Astrocyte of the cerebellum (primary cell): ENCODE measurements at regions not wholly inside any gene's neighbourhood (a gene's known extent, or its start where the extent isn't known, plus 50 kb on each side); places are given as distances from the start of the nearest gene placed in this dataset.

Source experiments
- DNase-seq: peaks from one replicate; pipeline ENCODE4 v3.0.0-alpha.2; 2011; ENCODE audit warnings: low read depth
- H3K4me3 ChIP-seq: 2 replicates; pipeline ENCODE4 v1.5.1; 2011; ENCODE audit warnings: mild to moderate bottlenecking, low read depth, low read length, moderate library complexity
- in situ Hi-C: cut with HindIII; loops from 2 replicates; pipeline ENCODE4 v1.10.0; 2017; ENCODE audit warnings: low sequenced_read_pairs
- TF ChIP-seq, protein P1 (sequence below): IDR thresholded peaks from 2 replicates; pipeline ENCODE4 v1.5.1; 2012; ENCODE audit warnings: low read length, low read depth, moderate library complexity, mild to moderate bottlenecking; ENCODE audit errors: missing control alignments

- TF ChIP-seq, protein P1, sequence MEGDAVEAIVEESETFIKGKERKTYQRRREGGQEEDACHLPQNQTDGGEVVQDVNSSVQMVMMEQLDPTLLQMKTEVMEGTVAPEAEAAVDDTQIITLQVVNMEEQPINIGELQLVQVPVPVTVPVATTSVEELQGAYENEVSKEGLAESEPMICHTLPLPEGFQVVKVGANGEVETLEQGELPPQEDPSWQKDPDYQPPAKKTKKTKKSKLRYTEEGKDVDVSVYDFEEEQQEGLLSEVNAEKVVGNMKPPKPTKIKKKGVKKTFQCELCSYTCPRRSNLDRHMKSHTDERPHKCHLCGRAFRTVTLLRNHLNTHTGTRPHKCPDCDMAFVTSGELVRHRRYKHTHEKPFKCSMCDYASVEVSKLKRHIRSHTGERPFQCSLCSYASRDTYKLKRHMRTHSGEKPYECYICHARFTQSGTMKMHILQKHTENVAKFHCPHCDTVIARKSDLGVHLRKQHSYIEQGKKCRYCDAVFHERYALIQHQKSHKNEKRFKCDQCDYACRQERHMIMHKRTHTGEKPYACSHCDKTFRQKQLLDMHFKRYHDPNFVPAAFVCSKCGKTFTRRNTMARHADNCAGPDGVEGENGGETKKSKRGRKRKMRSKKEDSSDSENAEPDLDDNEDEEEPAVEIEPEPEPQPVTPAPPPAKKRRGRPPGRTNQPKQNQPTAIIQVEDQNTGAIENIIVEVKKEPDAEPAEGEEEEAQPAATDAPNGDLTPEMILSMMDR: no peak
- no peak overlapping the region for H3K4me3 ChIP-seq
- no peak for DNase-seq
- in situ Hi-C loops: loop anchor here (10.0 kb wide), 1 partner anchor 382 kb away; no protein-coding TSS in a partner anchor
Measured at GRCh38 chr19:32172566-32173160, 172.7 kb upstream of the ZNF507 start.

DNA sequence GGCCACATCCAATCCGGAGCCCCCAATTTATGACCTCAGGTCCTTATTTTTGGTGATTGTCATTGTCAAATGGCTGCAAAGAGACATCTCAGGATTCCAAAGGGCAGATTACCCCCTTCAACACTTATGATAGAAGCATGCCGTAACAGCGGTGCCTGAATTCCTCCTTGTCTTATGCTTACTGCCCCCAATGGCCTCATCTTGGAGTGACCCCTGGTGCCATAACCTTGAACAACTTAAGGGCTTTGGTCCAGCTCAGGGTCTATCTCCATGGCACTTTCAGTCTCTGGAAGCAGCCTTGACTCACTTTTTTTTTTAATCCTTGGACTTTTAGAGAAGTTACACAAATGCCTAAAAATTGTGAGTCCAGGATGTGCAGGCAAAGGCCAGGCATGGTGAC lies 171.6 kb upstream of the ZNF507 start:
- no peak for DNase-seq
- in situ Hi-C loops: loop anchor here (10.0 kb wide), 1 partner anchor 381 kb away; no protein-coding TSS in a partner anchor
- no peak overlapping the region for H3K4me3 ChIP-seq
- TF ChIP-seq, protein P1: no peak

DNA sequence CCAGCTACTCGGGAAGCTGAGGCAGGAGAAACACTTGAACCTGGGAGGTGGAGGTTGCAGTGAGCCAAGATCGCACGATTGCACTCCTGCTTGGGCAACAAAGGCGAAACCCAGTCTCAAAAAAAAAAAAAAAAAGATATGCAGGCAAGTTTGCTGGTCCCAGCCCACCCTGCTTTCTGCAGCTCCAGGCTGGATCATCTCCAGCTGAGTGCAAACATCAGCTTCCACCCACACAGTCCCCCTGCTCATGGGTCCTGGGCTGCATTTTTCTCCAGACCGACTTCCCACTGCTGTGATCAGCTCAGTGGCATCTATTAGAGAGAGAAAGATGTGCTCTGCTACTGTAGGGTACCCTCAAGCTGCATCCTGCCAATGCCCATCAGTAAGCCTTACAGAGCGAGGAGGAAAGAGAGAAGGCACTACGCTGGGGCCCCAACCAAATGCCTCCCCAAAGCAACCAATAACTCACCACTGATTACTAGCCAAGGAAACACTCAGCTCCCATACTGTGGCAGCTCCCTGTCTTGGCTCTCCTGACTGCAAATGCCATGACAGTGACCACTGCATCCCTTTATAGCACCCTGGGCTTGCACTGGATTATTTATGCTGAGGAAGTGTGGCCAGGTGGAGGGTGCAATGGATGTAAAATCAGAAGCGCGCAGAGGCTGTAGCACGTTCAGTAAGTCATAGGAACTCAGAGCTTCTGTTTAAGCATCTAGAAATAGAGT lies 170.9 kb upstream of the ZNF507 start:
- H3K4me3 ChIP-seq: no peak overlapping the region
- in situ Hi-C loops: loop anchor here (10.0 kb wide), 1 partner anchor 380 kb away; no protein-coding TSS in a partner anchor
- no peak for DNase-seq
- TF ChIP-seq, protein P1: no peak

DNA sequence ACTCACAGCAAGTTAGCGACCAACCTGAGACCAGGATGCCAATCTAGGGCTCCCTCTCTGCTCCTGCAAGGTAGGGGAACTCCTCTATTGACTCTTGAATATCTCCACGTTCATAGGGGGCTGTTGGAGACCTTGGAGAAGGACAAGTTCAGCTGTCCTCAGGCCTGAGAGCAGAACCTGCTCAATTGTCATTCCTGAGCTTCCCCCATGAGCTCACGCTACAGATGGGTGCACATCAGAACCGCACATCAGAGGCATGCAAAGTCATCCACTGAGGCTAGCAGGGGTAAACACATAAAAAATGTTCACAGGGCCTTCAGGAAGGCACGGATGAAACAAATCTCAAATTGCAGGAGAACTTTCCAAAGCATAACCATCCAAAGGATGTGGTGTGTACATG lies 168.8 kb upstream of the ZNF507 start:
- TF ChIP-seq, protein P1: no peak
- H3K4me3 ChIP-seq: no peak overlapping the region
- no peak for DNase-seq
- in situ Hi-C loops: loop anchor here (10.0 kb wide), 1 partner anchor 378 kb away; no protein-coding TSS in a partner anchor

- TF ChIP-seq, protein P1: no peak
- in situ Hi-C loops: loop anchor here (10.0 kb wide), 1 partner anchor 377 kb away; no protein-coding TSS in a partner anchor
- DNase-seq: no peak
- H3K4me3 ChIP-seq: no peak overlapping the region
Measured at GRCh38 chr19:32177686-32178085, 167.7 kb upstream of the ZNF507 start.

GRCh38 chr19:32178401-32178800 lies 167.0 kb upstream of the ZNF507 start:
- TF ChIP-seq, protein P1: no peak
- in situ Hi-C loops: loop anchor here (10.0 kb wide), 1 partner anchor 376 kb away; no protein-coding TSS in a partner anchor
- H3K4me3 ChIP-seq: no peak overlapping the region
- DNase-seq: no peak
